Hematopoietic multipotent progenitor cell treated with erythropoietin and hydrocortisone succinate and interleukin-3 and kit ligand, for 17 days (in vitro differentiated cells): ENCODE measurements at regions not wholly inside any gene's neighbourhood (a gene's known extent, or its start where the extent isn't known, plus 50 kb on each side); places are given as distances from the start of the nearest gene placed in this dataset.

Source experiments
- DNase-seq: peaks from one replicate; pipeline ENCODE4 v3.0.0-alpha.2; 2015; ENCODE audit warnings: low spot score

DNA sequence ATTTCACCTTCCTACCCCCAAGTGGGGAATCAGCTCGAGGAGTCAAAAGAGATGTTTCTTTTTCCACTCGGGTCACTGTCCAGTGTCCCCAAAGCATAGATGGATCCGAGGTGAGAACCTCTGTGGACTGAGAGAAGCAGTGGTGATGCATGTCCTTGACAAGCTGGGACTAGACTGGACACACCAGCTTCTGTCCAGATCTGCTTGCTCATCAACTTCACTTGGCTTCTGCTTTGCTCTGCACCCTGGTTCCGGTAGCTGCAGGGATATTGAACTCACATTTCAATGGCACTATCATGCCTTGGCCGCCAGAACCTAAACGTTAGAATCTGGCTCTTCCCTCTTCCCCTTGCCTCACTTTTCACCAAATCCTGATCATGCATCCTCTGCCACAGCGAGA, 50.3 kb upstream of the CXCL12 start:
- no peak for DNase-seq

- no peak for DNase-seq
These were observed 51.3 kb upstream of the CXCL12 start for GRCh38 chr10:44436240-44436639.

DNA sequence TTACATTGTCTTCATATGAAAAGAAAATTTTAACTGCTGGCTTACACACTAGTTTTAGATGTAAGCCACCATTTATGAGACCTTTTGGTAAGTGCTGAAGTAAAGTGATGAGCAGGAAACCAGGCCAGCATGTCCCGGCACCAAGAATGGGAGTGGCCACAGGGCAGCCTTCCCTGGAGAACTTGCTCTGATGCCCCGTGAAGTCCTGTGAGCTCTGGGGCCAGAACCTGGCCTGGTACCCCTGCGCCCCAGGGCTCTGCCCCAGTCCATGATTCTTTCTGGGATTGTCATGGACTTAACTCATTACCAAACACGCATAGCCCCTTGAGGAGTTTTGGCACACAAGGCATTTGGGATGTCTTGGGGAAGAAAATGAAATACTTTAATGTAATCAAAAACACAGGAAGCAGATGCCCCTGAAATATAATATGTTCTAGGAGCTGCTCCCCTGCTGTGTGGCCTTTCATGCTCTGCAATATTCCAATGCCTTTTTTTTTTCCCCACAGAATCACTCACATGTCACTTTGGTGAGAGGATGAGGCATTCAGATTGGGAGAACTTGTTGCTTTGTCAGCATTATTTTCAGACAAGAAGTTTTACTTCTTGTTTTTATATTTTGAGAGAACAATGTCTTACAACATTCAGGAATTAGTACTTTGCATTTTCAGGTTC, 53.1 kb upstream of the CXCL12 start:
- DNase-seq: no peak

GRCh38 chr10:44439239-44439957, 54.5 kb upstream of the CXCL12 start:
- no peak for DNase-seq

- no peak for DNase-seq
These were observed 55.0 kb upstream of the CXCL12 start for GRCh38 chr10:44439958-44440244.

GRCh38 chr10:44457259-44457658, 72.4 kb upstream of the CXCL12 start:
- no peak for DNase-seq

- DNase-seq: no peak
These were observed 73.9 kb upstream of the CXCL12 start for GRCh38 chr10:44458671-44459413.

DNA sequence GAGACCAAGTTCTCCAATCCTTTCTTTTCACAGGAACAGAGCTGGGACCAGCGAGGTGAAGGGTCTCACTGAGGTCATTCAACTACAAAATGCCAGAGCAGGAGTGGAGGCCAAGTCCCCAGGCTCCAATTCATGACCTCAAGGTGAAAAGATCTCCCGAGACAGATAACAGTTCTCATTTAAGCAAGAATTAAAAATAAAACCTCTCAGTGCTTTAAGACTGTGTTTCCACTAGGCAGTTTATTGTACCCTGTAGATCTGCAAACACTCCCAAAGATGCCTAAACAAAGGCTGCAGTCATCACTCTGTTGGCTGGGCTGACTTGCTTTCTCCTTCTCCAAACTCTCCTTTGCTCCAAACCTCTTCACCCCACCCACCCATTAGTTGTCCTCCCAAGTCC, 74.8 kb upstream of the CXCL12 start:
- DNase-seq: no peak

GRCh38 chr10:44460416-44460815, 75.5 kb upstream of the CXCL12 start:
- DNase-seq: no peak

GRCh38 chr10:44462338-44462914, 77.5 kb upstream of the CXCL12 start:
- no peak for DNase-seq

- no peak for DNase-seq
These were observed 78.7 kb upstream of the CXCL12 start for GRCh38 chr10:44463511-44464121.

GRCh38 chr10:44464503-44464902, 79.6 kb upstream of the CXCL12 start:
- DNase-seq: no peak

GRCh38 chr10:44465401-44466115, 80.7 kb upstream of the CXCL12 start:
- no peak for DNase-seq

DNA sequence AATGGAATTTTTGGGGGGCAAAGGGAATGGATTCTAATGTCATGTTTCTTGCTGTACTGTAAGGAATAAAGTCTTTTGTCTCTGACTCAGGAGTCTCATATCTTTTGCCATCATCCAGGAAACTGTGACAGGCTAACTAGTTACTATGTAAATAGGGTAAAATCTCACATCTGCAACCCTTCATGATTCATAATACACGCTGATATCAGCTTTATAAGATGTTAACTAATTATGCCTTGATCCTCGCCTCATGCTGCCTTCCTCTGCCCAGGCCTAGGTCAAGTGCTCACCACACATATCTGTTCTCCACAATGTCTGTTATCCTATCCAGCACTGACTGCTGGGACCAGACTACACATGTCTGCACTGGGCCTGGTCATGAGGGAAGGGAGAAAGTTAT, 81.3 kb upstream of the CXCL12 start:
- DNase-seq: no peak

GRCh38 chr10:44467090-44467489, 82.2 kb upstream of the CXCL12 start:
- DNase-seq: no peak

DNA sequence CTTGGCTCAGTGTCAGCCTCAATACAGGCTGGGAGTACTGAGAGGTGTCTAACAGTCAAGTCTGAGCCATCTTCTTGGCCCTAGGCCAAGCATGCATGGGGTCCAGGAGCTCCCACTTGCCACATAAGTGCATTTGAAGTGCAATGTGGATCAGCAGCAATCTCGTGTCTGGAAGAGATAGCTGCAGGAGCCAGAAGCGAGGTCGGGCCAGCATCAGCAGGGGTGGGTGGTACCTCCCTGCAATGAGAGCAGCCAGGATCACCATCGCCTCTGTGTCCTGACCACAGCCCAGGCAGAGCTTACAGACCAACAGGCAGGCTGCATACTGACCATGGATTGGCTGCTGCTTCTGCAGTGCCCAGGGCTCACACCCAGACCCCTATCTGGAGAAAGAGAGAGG, 83.0 kb upstream of the CXCL12 start:
- DNase-seq: no peak

DNA sequence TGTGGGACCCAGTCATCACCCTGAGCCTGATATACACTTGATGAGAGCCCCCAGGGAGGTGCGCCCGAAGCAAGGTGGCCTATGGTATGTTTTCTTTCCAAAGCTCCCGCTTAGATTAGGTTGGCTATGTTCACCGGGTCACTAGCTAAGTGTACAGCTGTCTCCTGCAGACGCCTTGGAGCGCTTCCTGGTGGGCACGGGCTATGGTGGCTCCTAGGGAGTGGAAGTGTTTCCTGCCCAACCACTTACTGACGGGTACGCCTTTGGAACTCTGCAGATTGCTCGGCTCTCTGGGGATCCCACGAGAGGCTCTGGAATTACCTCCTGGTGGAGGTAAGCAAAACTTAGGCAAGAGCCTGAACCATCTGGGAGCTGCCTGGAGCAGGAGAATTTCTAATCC, 83.6 kb upstream of the CXCL12 start:
- DNase-seq: no peak

DNA sequence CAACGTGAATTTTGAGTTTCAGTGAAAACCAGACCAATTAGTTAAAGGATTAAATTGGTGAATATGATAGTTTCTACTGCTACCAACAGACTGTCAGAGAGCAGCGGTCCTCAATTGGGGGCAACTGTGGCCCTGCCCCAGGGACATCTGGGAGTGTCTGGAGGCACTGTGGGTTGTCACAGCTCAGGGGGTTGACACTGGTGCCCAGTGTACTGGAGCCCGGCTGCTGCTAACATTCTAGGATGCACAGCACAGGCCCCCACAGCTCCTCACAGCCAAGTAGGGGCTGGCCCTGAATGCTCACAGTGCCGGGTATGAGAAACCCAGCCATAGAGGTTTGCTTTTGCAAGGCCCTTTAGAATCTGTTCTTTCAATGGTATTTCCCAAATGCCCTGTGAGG, 84.1 kb upstream of the CXCL12 start:
- no peak for DNase-seq

DNA sequence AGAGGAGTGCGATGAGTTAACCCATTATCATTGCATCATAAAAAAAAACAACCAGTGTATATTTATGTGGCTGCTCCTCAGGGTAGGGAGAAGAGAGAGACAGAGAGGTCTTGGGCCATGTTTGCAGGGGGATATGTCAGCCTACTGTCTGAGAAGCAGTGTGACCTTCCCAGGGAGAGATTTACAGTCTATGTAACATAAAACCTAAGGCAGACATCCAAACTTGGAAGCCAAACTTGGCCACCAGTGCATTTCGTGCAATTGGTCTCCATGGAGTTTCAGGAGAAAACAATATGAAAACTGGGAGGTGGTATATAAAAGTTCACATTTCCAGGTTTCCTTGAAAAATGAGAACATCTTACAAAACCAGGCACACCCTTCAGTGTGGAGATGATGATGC, 85.9 kb upstream of the CXCL12 start:
- DNase-seq: no peak

DNA sequence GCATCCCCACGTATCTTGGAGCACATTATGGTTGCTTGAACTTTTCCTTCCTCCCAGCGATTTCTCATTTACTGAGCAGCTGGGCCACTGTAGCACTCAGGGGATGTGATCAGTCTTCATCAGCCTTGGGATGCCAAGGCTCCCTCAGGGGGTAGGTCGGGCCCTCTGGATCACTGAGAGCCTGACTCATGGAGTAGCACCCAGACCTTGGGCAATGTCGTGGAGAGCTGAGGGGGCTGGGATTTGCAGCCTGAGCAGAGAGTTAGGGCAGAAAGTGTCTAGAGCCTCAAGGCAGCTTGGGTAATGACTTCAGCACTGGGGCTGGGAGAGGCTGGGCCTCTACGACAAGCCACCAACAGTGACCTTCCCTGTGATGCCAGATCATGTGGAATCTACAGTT, 86.5 kb upstream of the CXCL12 start:
- DNase-seq: no peak

GRCh38 chr10:44473146-44473545, 88.2 kb upstream of the CXCL12 start:
- DNase-seq: no peak

DNA sequence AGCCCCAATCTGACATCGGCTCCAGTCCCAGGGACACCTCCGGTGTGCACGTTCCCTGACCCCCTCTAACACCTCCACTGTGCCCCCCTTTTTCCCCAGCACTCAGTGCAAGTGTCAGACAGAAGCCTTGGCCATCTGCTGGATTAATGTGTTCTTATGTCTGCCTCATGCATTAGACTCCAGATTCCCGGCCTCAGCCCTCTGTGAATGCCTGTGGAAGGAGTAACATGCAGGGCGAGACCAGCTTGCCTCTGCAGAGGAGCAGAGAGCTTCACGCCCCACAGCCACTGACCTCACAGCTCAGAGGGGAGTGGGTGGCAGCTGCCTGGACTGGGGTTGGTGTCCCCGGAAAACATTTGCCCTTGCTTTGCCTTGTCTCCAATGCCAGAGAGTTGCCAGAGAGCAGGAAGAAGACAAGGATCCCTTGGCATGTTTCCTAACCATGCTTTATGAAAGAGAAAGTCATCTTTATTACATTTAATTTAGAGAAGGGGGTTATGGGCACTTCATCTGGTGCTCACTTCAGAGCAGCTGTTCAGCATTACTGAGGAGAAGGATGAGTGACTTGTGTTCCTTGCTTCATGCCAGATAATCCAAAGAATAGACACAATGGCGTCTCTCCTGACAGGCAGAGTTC, 91.6 kb upstream of the CXCL12 start:
- no peak for DNase-seq
